ENCODE measurements at regions not wholly inside any gene's neighbourhood (a gene's known extent, or its start where the extent isn't known, plus 50 kb on each side); places are given as distances from the start of the nearest gene placed in this dataset.
"Not testable (repeated sequence)": the region's sequence is repeated elsewhere in the genome, so short reads cannot be mapped to it uniquely, and the experiment has no call there.

- no peak for DNase-seq
Observed at GRCh38 chr18:29823671-29824070, 1218.9 kb downstream of the DSC3 start.

GRCh38 chr18:29821544-29821943 lies 1221.0 kb downstream of the DSC3 start:
- DNase-seq: no peak

GRCh38 chr18:29811519-29811918 lies 1231.0 kb downstream of the DSC3 start:
- no peak for DNase-seq

GRCh38 chr18:29780816-29781215 lies 1261.7 kb downstream of the DSC3 start:
- no peak for DNase-seq

GRCh38 chr18:29779096-29779495 lies 1263.4 kb downstream of the DSC3 start:
- no peak for DNase-seq

GRCh38 chr18:29753379-29753778 lies 1289.2 kb downstream of the DSC3 start:
- DNase-seq: no peak

GRCh38 chr18:29749704-29750103 lies 1292.8 kb downstream of the DSC3 start:
- DNase-seq: no peak

- no peak for DNase-seq
Observed at GRCh38 chr18:29741461-29741860, 1301.1 kb downstream of the DSC3 start.

- no peak for DNase-seq
Observed at GRCh38 chr18:29737620-29738019, 1304.9 kb downstream of the DSC3 start.

- DNase-seq: no peak
Observed at GRCh38 chr18:29737190-29737589, 1305.4 kb downstream of the DSC3 start.

- no peak for DNase-seq
Observed at GRCh38 chr18:29730073-29730472, 1312.5 kb downstream of the DSC3 start.

GRCh38 chr18:29726646-29727045 lies 1315.9 kb downstream of the DSC3 start:
- no peak for DNase-seq

GRCh38 chr18:29723486-29723885 lies 1319.1 kb downstream of the DSC3 start:
- DNase-seq: not testable (repeated sequence)

GRCh38 chr18:29715960-29716359 lies 1326.6 kb downstream of the DSC3 start:
- DNase-seq: not testable (repeated sequence)

- DNase-seq: no peak
Observed at GRCh38 chr18:29712785-29713184, 1329.8 kb downstream of the DSC3 start.

- no peak for DNase-seq
Observed at GRCh38 chr18:29711932-29712331, 1330.6 kb downstream of the DSC3 start.

GRCh38 chr18:29693334-29693733 lies 1349.2 kb downstream of the DSC3 start:
- no peak for DNase-seq

- DNase-seq: no peak
Observed at GRCh38 chr18:29681578-29681977, 1361.0 kb downstream of the DSC3 start.

- DNase-seq: no peak
Observed at GRCh38 chr18:29664278-29665036, 1378.1 kb downstream of the DSC3 start.

GRCh38 chr18:29661924-29662323 lies 1380.6 kb downstream of the DSC3 start:
- no peak for DNase-seq

- DNase-seq: no peak
Observed at GRCh38 chr18:29660777-29661176, 1381.8 kb downstream of the DSC3 start.

- no peak for DNase-seq
Observed at GRCh38 chr18:29653671-29654215, 1388.8 kb downstream of the DSC3 start.

GRCh38 chr18:29652797-29653196 lies 1389.7 kb downstream of the DSC3 start:
- no peak for DNase-seq

- no peak for DNase-seq
Observed at GRCh38 chr18:29651122-29651680, 1391.3 kb downstream of the DSC3 start.

- no peak for DNase-seq
Observed at GRCh38 chr18:29648891-29649290, 1393.7 kb downstream of the DSC3 start.
